CD4-positive, alpha-beta T cell (primary cell): ENCODE measurements at regions not wholly inside any gene's neighbourhood (a gene's known extent, or its start where the extent isn't known, plus 50 kb on each side); places are given as distances from the start of the nearest gene placed in this dataset.

Experiments used
- ATAC-seq: fragments of 200-7000 bp; cut with Tn5 transposase; one replicate; pipeline ENCODE4 v1.10.0; 2022; ENCODE audit warnings: mild to moderate bottlenecking; ENCODE audit not compliant: poor library complexity
- CTCF ChIA-PET: fragments of 350-600 bp; sonication (Branson Sonifier 250); formaldehyde crosslinking; loops from one replicate; lab custom pipeline; 2021; ENCODE audit warnings: antibody characterized with exemption, inconsistent platforms; lab: Charles Lee
- POLR2A ChIA-PET: fragments of 350-600 bp; sonication (Branson Sonifier 250); formaldehyde crosslinking; loops from one replicate; lab custom pipeline; 2021; ENCODE audit warnings: antibody characterized with exemption, inconsistent platforms; lab: Charles Lee
- DNase-seq, 14 experiments: peaks; one replicate each; pipeline ENCODE4 v3.0.0-alpha.2; 2013 to 2020; ENCODE audit warnings: mixed read lengths in 2 of 14
- H3K27ac ChIP-seq, 2 donors: one replicate each; pipeline versions ENCODE4 v1.5.1 to v1.7.0; 2013; ENCODE audit warnings: low read length in 2 of 2, low read depth in 1 of 2, mild to moderate bottlenecking in 1 of 2
- H3K27me3 ChIP-seq, 2 experiments: 1 replicate in 1 of 2; 2 replicates in 1 of 2; pipeline versions ENCODE4 v1.6.1 to v1.7.0; 2013; ENCODE audit warnings: low read length in 2 of 2, control low read depth in 1 of 2, mild to moderate bottlenecking in 1 of 2, moderate library complexity in 1 of 2; ENCODE audit not compliant: insufficient read depth in 2 of 2, control insufficient read depth in 1 of 2
- H3K36me3 ChIP-seq: one replicate; pipeline ENCODE4 v1.6.1; 2013; ENCODE audit warnings: low read length, control low read depth; ENCODE audit not compliant: insufficient read depth
- H3K4me1 ChIP-seq: one replicate; pipeline ENCODE4 v1.6.1; 2013; ENCODE audit warnings: low read length, control low read depth; ENCODE audit not compliant: insufficient read depth
- H3K4me3 ChIP-seq: one replicate; pipeline ENCODE4 v1.5.1; 2013; ENCODE audit warnings: mild to moderate bottlenecking, low read length, moderate library complexity
- H3K9me3 ChIP-seq, 2 experiments: 1 replicate in 1 of 2; 2 replicates in 1 of 2; pipeline versions ENCODE4 v1.6.1 to v1.7.0; 2013; ENCODE audit warnings: low read length in 2 of 2, mild to moderate bottlenecking in 2 of 2, control low read depth in 1 of 2, moderate library complexity in 1 of 2; ENCODE audit not compliant: control insufficient read depth in 1 of 2, insufficient read depth in 1 of 2
- H3K27ac Mint-ChIP-seq: one replicate; pipeline ENCODE4 v1.8.0; 2020; ENCODE audit warnings: mixed read lengths
- H3K27me3 Mint-ChIP-seq: one replicate; pipeline ENCODE4 v1.8.0; 2021; ENCODE audit warnings: mixed read lengths
- H3K36me3 Mint-ChIP-seq: one replicate; pipeline ENCODE4 v1.8.0; 2021; ENCODE audit warnings: low read depth, mixed read lengths
- H3K4me1 Mint-ChIP-seq: one replicate; pipeline ENCODE4 v1.8.0; 2021; ENCODE audit warnings: low read depth, mixed read lengths
- H3K4me3 Mint-ChIP-seq: one replicate; pipeline ENCODE4 v1.8.0; 2020; ENCODE audit warnings: mild to moderate bottlenecking, mixed read lengths
- H3K9me3 Mint-ChIP-seq: one replicate; pipeline ENCODE4 v1.8.0; 2020; ENCODE audit warnings: mixed read lengths
- intact Hi-C, 2 experiments: fragments of 100-400 bp; cut with DNase I in 1 of 2; cut with micrococcal nuclease in 1 of 2; formaldehyde crosslinking; loops; one replicate each; pipeline versions ENCODE4 v1.15.1 to v1.9.0; 2023 to 2025; cut with DNase I, micrococcal nuclease
- TF ChIP-seq, protein P1 (sequence below): fragments of 200-600 bp; IDR thresholded peaks from one replicate; pipeline ENCODE4 v1.8.0; 2022; ENCODE audit warnings: antibody characterized with exemption, mild to moderate bottlenecking

DNA sequence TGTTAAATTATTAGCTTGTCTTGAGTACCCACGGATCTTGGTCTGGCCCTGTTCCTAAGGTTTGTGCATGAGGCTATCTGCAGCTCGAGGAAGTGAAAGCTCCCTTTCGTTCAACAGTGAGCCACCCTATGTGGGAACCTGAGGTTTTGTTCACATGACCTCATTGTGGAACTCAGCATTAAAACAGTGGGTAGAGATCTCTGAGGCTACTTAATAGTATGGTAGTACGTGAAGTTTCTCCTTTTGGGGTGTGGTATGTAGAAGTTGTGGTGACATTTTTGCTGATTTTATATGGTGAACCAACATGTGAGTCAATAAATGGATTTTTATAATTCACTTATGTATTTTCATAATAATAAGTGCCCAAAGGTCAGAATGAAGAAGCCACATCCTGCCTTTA, 252.7 kb upstream of the FERD3L start:
- Mint-ChIP-seq H3K4me3 (no peak overlapping the region), H3K9me3 (no peaks in the 10 kb centered on the region), H3K4me1 (no peaks in the 10 kb centered on the region), H3K27ac (no peak overlapping the region), H3K36me3 (no peaks in the 10 kb centered on the region), H3K27me3 (no peaks in the 10 kb centered on the region)
- Histone ChIP-seq H3K9me3 (peaks cover 0 to 5% of the 10 kb centered on the region in 2 experiments), H3K27ac (no peak overlapping the region), H3K4me1 (no peaks in the 10 kb centered on the region), H3K36me3 (no peaks in the 10 kb centered on the region), H3K4me3 (no peak overlapping the region), H3K27me3 (no peaks in the 10 kb centered on the region)
- no peak for ATAC-seq
- CTCF ChIA-PET: no interaction called here
- peak in 3 of 14 experiments; percentile 8 to 13 (median 10) for DNase-seq
- POLR2A ChIA-PET: no interaction called here
- intact Hi-C loops: no loop called here
- TF ChIP-seq, protein P1, sequence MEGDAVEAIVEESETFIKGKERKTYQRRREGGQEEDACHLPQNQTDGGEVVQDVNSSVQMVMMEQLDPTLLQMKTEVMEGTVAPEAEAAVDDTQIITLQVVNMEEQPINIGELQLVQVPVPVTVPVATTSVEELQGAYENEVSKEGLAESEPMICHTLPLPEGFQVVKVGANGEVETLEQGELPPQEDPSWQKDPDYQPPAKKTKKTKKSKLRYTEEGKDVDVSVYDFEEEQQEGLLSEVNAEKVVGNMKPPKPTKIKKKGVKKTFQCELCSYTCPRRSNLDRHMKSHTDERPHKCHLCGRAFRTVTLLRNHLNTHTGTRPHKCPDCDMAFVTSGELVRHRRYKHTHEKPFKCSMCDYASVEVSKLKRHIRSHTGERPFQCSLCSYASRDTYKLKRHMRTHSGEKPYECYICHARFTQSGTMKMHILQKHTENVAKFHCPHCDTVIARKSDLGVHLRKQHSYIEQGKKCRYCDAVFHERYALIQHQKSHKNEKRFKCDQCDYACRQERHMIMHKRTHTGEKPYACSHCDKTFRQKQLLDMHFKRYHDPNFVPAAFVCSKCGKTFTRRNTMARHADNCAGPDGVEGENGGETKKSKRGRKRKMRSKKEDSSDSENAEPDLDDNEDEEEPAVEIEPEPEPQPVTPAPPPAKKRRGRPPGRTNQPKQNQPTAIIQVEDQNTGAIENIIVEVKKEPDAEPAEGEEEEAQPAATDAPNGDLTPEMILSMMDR: no peak

DNA sequence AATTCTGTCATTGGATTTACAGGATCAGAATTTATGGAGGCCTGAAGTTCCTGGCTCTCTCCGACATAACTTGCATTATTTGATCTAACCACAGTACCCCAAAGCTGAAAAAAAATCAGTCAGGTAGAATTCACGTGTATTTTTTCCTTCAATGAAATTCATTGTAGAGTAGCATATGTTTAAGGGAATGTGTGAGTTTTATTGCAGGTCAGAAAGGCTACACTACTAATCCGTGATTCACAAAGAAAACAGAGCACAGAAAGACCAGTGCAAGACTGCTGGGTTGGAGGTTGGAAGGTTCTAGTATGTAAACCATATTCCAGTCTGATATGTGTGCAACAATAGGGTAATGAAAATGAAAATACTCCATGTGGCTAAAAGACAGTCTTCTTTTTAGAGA, 247.0 kb upstream of the FERD3L start:
- Mint-ChIP-seq H3K27ac (no peak overlapping the region), H3K27me3 (no peaks in the 10 kb centered on the region), H3K4me3 (no peak overlapping the region), H3K4me1 (no peaks in the 10 kb centered on the region), H3K9me3 (peaks cover 3% of the 10 kb centered on the region), H3K36me3 (no peaks in the 10 kb centered on the region)
- no peak for ATAC-seq
- Histone ChIP-seq H3K9me3 (peaks cover 0 to 4% of the 10 kb centered on the region in 2 experiments), H3K27me3 (no peaks in the 10 kb centered on the region), H3K36me3 (no peaks in the 10 kb centered on the region), H3K4me3 (no peak overlapping the region), H3K27ac (no peak overlapping the region), H3K4me1 (no peaks in the 10 kb centered on the region)
- intact Hi-C loops: no loop called here
- ChIA-PET POLR2A (no interaction called here), CTCF (no interaction called here)
- no peak for DNase-seq
- TF ChIP-seq, protein P1: no peak

DNA sequence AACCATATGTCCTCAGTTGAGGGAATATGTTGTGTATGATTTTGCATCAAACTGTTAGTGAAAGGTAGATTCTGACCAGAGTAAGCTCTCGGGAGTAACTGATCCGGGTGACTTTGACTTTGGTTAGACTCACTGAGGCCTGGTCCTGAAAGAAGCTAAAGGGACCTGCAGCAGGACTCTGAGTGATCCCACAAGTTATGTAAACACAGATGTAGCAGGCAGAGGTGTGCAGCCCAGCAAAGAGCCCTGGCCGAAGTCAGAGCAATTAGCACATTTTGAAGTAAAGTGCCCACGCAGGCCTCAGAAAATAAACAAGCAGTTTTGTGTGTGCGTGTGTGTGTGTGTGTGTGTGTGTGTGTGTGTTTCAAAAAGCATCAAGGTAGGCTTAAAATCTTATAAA, 245.6 kb upstream of the FERD3L start:
- TF ChIP-seq, protein P1: no peak
- Mint-ChIP-seq H3K9me3 (peaks cover 6% of the 10 kb centered on the region), H3K27ac (no peak overlapping the region), H3K36me3 (no peaks in the 10 kb centered on the region), H3K4me1 (no peaks in the 10 kb centered on the region), H3K27me3 (no peaks in the 10 kb centered on the region), H3K4me3 (no peak overlapping the region)
- no peak for ATAC-seq
- Histone ChIP-seq H3K4me3 (no peak overlapping the region), H3K27ac (no peak overlapping the region), H3K27me3 (no peaks in the 10 kb centered on the region), H3K4me1 (no peaks in the 10 kb centered on the region), H3K9me3 (peaks cover 0 to 4% of the 10 kb centered on the region in 2 experiments), H3K36me3 (no peaks in the 10 kb centered on the region)
- ChIA-PET POLR2A (no interaction called here), CTCF (no interaction called here)
- intact Hi-C loops: no loop called here
- DNase-seq: no peak
